ENCODE measurements at regions not wholly inside any gene's neighbourhood (a gene's known extent, or its start where the extent isn't known, plus 50 kb on each side); places are given as distances from the start of the nearest gene placed in this dataset.

- TF ChIP-seq CTCF (conservative IDR thresholded peaks at IDR 0.05) (no peak), EZH2 (IDR thresholded peaks at IDR 0.05; ENCODE audit: low read depth) (no peak)
- ChIA-PET CTCF (no interaction called here), POLR2A (ENCODE audit: unreplicated experiment) (no interaction called here)
- intact Hi-C loops (cut with micrococcal nuclease; ENCODE audit: unreplicated experiment), result no loop called here
- BruUV-seq (replicated peaks), result no TSS peak
- no peaks in the 10 kb centered on the region for H3K36me3 ChIP-seq (ENCODE audit: low read depth)
- no peak overlapping the region for H3K27ac ChIP-seq
- no peaks in the 10 kb centered on the region for H3F3A ChIP-seq (ENCODE audit: insufficient read depth, low read depth)
- H3K4me3 ChIP-seq, result no peak overlapping the region
- H3K27me3 ChIP-seq (ENCODE audit: insufficient read depth, low read depth), result no peaks in the 10 kb centered on the region
- no peak for DNase-seq
- H3K4me1 ChIP-seq (replicated peaks; ENCODE audit: insufficient read depth), result 0 out of 2 replicates have a peak, but pooled peaks cover 7% of the 10 kb centered on the region
- no peaks in the 10 kb centered on the region for H4K20me1 ChIP-seq (ENCODE audit: insufficient read depth)
- no peaks in the 10 kb centered on the region for H3K79me2 ChIP-seq (ENCODE audit: low read depth)
- H2AFZ ChIP-seq, result no peak overlapping the region
- no peaks in the 10 kb centered on the region; the same call in 1 of the 2 replicates for H3K9me2 ChIP-seq (ENCODE audit: insufficient read depth)
- H3K4me2 ChIP-seq, result no peak overlapping the region
- no peaks in the 10 kb centered on the region for H3K9me3 ChIP-seq (ENCODE audit: insufficient read depth, low read depth)
These were observed 119.6 kb downstream of the B3GNT2 start for GRCh38 chr2:62315476-62315875.

GRCh38 chr2:62314291-62314690 is 118.4 kb downstream of the B3GNT2 start:
- intact Hi-C loops (cut with micrococcal nuclease; ENCODE audit: unreplicated experiment), result no loop called here
- no TSS peak for BruUV-seq (replicated peaks)

DNA sequence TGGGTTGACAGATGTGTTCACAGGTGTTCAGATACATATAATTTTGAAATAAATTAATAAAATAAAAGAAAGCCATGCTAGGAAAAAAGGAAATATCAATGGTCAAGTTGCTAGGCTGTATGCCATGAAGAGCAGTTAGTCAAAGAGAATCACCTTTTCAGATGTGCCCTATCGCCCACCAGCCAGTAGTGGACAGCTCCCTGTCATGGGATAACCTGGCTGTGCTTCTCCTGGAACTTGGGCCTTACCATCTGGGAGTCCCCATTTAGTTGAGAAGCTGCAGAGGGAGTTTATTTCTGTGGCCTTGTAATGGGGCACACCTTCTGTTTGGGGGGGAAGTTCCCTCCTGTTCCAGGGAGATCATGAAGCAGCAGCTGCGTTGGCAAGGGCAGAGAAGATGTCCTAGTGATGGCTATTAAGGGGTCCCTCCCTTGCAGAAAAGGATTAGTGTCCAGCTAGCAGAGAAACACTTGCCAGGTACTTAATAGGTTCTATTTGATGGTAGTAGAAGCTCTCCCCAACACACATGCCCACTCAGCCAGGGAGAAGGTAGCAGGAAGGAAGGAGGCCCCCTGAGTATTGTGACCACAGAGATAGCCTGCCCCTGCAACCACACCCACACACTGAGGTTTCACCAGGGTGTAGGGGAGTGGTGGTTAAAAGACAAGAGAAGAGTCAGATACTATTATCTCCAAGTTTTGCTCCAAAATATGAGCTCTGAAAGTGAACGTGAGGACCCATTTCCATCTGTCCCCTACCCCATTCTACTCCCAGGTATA is 117.7 kb downstream of the B3GNT2 start:
- no peaks in the 10 kb centered on the region for H3F3A ChIP-seq (ENCODE audit: insufficient read depth, low read depth)
- no peak overlapping the region for H2AFZ ChIP-seq
- H3K36me3 ChIP-seq (ENCODE audit: low read depth), result no peaks in the 10 kb centered on the region
- DNase-seq, result no peak
- H3K9me2 ChIP-seq (ENCODE audit: insufficient read depth), result no peaks in the 10 kb centered on the region; the same call in 1 of the 2 replicates
- TF ChIP-seq CTCF (conservative IDR thresholded peaks at IDR 0.05), result no peak
- TF ChIP-seq EZH2 (IDR thresholded peaks at IDR 0.05; ENCODE audit: low read depth), result no peak
- H3K79me2 ChIP-seq (ENCODE audit: low read depth), result no peaks in the 10 kb centered on the region
- intact Hi-C loops (cut with micrococcal nuclease; ENCODE audit: unreplicated experiment), result no loop called here
- H4K20me1 ChIP-seq (ENCODE audit: insufficient read depth), result no peaks in the 10 kb centered on the region
- no TSS peak for BruUV-seq (replicated peaks)
- no peak overlapping the region for H3K27ac ChIP-seq
- H3K4me3 ChIP-seq, result no peak overlapping the region
- ChIA-PET POLR2A (ENCODE audit: unreplicated experiment) (no interaction called here), CTCF (no interaction called here)
- no peaks in the 10 kb centered on the region for H3K9me3 ChIP-seq (ENCODE audit: insufficient read depth, low read depth)
- H3K4me1 ChIP-seq (replicated peaks; ENCODE audit: insufficient read depth), result peaks cover 5% of the 10 kb centered on the region
- no peaks in the 10 kb centered on the region for H3K27me3 ChIP-seq (ENCODE audit: insufficient read depth, low read depth)
- H3K4me2 ChIP-seq, result no peak overlapping the region

More at GRCh38 chr2:62314291-62314690, 118.4 kb downstream of the B3GNT2 start:
- TF ChIP-seq EZH2 (IDR thresholded peaks at IDR 0.05; ENCODE audit: low read depth), result no peak
- TF ChIP-seq CTCF (conservative IDR thresholded peaks at IDR 0.05), result no peak
- H3K4me1 ChIP-seq (replicated peaks; ENCODE audit: insufficient read depth), result peaks cover 7% of the 10 kb centered on the region; the same call in 1 of the 2 replicates
- H3K27me3 ChIP-seq (ENCODE audit: insufficient read depth, low read depth), result no peaks in the 10 kb centered on the region
- no peak overlapping the region for H3K4me3 ChIP-seq
- ChIA-PET POLR2A (ENCODE audit: unreplicated experiment) (no interaction called here), CTCF (no interaction called here)
- no peaks in the 10 kb centered on the region for H3K9me3 ChIP-seq (ENCODE audit: insufficient read depth, low read depth)
- H3K9me2 ChIP-seq (ENCODE audit: insufficient read depth), result no peaks in the 10 kb centered on the region; the same call in 1 of the 2 replicates
- DNase-seq, result no peak
- no peak overlapping the region for H2AFZ ChIP-seq
- no peaks in the 10 kb centered on the region for H3K36me3 ChIP-seq (ENCODE audit: low read depth)
- H3K27ac ChIP-seq, result no peak overlapping the region
- no peak overlapping the region for H3K4me2 ChIP-seq
- H4K20me1 ChIP-seq (ENCODE audit: insufficient read depth), result no peaks in the 10 kb centered on the region
- no peaks in the 10 kb centered on the region for H3F3A ChIP-seq (ENCODE audit: insufficient read depth, low read depth)
- H3K79me2 ChIP-seq (ENCODE audit: low read depth), result no peaks in the 10 kb centered on the region

Measured in PC-9 (cell line).